ENCODE measurements at regions not wholly inside any gene's neighbourhood (a gene's known extent, or its start where the extent isn't known, plus 50 kb on each side); places are given as distances from the start of the nearest gene placed in this dataset.

- no peak for DNase-seq
- Histone ChIP-seq H3K79me2 (ENCODE audit: low read depth) (no peaks in the 10 kb centered on the region), H3K4me1 (replicated peaks; ENCODE audit: insufficient read depth) (no peaks in the 10 kb centered on the region), H3F3A (ENCODE audit: insufficient read depth, low read depth) (no peaks in the 10 kb centered on the region), H2AFZ (no peak overlapping the region), H3K4me2 (no peak overlapping the region), H4K20me1 (ENCODE audit: insufficient read depth) (no peaks in the 10 kb centered on the region), H3K27me3 (ENCODE audit: insufficient read depth, low read depth) (no peaks in the 10 kb centered on the region), H3K36me3 (ENCODE audit: low read depth) (no peaks in the 10 kb centered on the region), H3K4me3 (no peak overlapping the region), H3K9me3 (ENCODE audit: insufficient read depth, low read depth) (no peaks in the 10 kb centered on the region), H3K9me2 (ENCODE audit: insufficient read depth) (no peaks in the 10 kb centered on the region), H3K27ac (no peak overlapping the region)
- ChIA-PET POLR2A (ENCODE audit: unreplicated experiment) (no interaction called here), CTCF (no interaction called here)
- intact Hi-C loops (cut with micrococcal nuclease; ENCODE audit: unreplicated experiment): no loop called here
- no TSS peak for BruUV-seq (replicated peaks)
- TF ChIP-seq EZH2 (IDR thresholded peaks at IDR 0.05; ENCODE audit: low read depth): no peak
- TF ChIP-seq, protein P1, sequence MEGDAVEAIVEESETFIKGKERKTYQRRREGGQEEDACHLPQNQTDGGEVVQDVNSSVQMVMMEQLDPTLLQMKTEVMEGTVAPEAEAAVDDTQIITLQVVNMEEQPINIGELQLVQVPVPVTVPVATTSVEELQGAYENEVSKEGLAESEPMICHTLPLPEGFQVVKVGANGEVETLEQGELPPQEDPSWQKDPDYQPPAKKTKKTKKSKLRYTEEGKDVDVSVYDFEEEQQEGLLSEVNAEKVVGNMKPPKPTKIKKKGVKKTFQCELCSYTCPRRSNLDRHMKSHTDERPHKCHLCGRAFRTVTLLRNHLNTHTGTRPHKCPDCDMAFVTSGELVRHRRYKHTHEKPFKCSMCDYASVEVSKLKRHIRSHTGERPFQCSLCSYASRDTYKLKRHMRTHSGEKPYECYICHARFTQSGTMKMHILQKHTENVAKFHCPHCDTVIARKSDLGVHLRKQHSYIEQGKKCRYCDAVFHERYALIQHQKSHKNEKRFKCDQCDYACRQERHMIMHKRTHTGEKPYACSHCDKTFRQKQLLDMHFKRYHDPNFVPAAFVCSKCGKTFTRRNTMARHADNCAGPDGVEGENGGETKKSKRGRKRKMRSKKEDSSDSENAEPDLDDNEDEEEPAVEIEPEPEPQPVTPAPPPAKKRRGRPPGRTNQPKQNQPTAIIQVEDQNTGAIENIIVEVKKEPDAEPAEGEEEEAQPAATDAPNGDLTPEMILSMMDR (conservative IDR thresholded peaks at IDR 0.05): no peak
These were observed 390.3 kb downstream of the GABRB3 start for GRCh38 chr15:26382444-26383072.

DNA sequence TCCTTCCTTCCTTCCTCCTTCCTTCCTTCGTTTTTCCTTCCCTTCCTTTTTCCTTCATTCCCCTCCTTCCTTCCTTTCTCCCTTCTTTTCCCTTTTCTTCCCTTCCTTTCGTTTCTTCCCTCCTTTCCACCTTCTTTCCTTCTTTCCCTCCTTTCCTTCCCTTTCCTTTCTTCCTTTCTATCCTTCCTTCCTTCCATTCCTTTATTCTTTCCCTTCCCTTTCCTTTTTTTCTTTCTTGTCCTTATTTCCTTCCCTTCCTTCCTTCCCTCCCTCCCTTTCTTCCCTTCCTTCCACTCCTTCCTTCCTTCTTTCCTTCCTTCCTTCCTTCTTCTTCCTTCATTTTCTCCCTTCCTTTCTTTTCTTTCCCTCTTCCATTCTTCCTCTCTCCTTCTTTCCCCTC, 394.6 kb downstream of the GABRB3 start:
- CTCF ChIA-PET: no interaction called here
- no peaks in the 10 kb centered on the region for H3K9me3 ChIP-seq (ENCODE audit: insufficient read depth, low read depth)
- POLR2A ChIA-PET (ENCODE audit: unreplicated experiment): no interaction called here
- intact Hi-C loops (cut with micrococcal nuclease; ENCODE audit: unreplicated experiment): no loop called here
- H3F3A ChIP-seq (ENCODE audit: insufficient read depth, low read depth): no peaks in the 10 kb centered on the region
- H2AFZ ChIP-seq: no peak overlapping the region
- no peaks in the 10 kb centered on the region for H3K27me3 ChIP-seq (ENCODE audit: insufficient read depth, low read depth)
- H3K79me2 ChIP-seq (ENCODE audit: low read depth): no peaks in the 10 kb centered on the region
- no peak overlapping the region for H3K4me3 ChIP-seq
- H3K4me2 ChIP-seq: no peak overlapping the region
- no peak overlapping the region for H3K27ac ChIP-seq
- H3K36me3 ChIP-seq (ENCODE audit: low read depth): no peaks in the 10 kb centered on the region
- TF ChIP-seq, protein P1 (conservative IDR thresholded peaks at IDR 0.05): no peak
- TF ChIP-seq EZH2 (IDR thresholded peaks at IDR 0.05; ENCODE audit: low read depth): no peak
- H3K9me2 ChIP-seq (ENCODE audit: insufficient read depth): no peaks in the 10 kb centered on the region
- no peaks in the 10 kb centered on the region for H3K4me1 ChIP-seq (replicated peaks; ENCODE audit: insufficient read depth)
- DNase-seq: no peak
- BruUV-seq (replicated peaks): no TSS peak
- H4K20me1 ChIP-seq (ENCODE audit: insufficient read depth): no peaks in the 10 kb centered on the region

DNA sequence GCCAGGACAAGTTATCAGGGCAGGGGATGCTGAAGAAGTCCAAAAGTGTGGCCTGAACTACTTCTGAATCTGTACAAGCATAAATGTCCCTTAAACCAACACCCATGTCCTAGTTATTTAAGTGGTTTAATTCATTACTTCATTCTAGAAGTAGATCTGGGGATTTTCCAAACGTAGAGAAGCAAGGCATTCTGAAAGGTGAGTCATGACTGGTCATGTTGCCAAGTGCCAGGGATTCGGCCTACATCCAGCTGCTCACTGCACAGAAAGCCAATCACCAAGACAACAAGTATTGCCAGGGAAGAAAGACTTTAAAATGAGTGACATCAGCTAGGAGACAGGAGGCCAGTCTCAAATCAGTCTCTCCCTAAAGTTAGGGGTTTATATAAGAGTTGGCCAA, 396.6 kb downstream of the GABRB3 start:
- H3K9me3 ChIP-seq (ENCODE audit: insufficient read depth, low read depth): no peaks in the 10 kb centered on the region
- no peaks in the 10 kb centered on the region for H3K4me1 ChIP-seq (replicated peaks; ENCODE audit: insufficient read depth)
- no peaks in the 10 kb centered on the region for H4K20me1 ChIP-seq (ENCODE audit: insufficient read depth)
- TF ChIP-seq, protein P1 (conservative IDR thresholded peaks at IDR 0.05): no peak
- no peak for TF ChIP-seq EZH2 (IDR thresholded peaks at IDR 0.05; ENCODE audit: low read depth)
- no peaks in the 10 kb centered on the region for H3K27me3 ChIP-seq (ENCODE audit: insufficient read depth, low read depth)
- H2AFZ ChIP-seq: no peak overlapping the region
- POLR2A ChIA-PET (ENCODE audit: unreplicated experiment): no interaction called here
- no peak overlapping the region for H3K4me3 ChIP-seq
- no peaks in the 10 kb centered on the region for H3K9me2 ChIP-seq (ENCODE audit: insufficient read depth)
- no peaks in the 10 kb centered on the region for H3K36me3 ChIP-seq (ENCODE audit: low read depth)
- no peaks in the 10 kb centered on the region for H3K79me2 ChIP-seq (ENCODE audit: low read depth)
- DNase-seq: no peak
- H3F3A ChIP-seq (ENCODE audit: insufficient read depth, low read depth): no peaks in the 10 kb centered on the region
- CTCF ChIA-PET: no interaction called here
- H3K27ac ChIP-seq: no peak overlapping the region
- intact Hi-C loops (cut with micrococcal nuclease; ENCODE audit: unreplicated experiment): no loop called here
- no TSS peak for BruUV-seq (replicated peaks)
- no peak overlapping the region for H3K4me2 ChIP-seq

All from PC-9 (cell line).